B cell (primary cell): ENCODE measurements at regions not wholly inside any gene's neighbourhood (a gene's known extent, or its start where the extent isn't known, plus 50 kb on each side); places are given as distances from the start of the nearest gene placed in this dataset.

Experiments
- ATAC-seq: fragments of 200-7000 bp; cut with Tn5 transposase; one replicate; pipeline ENCODE4 v1.10.0; 2021; ENCODE audit warnings: low read depth, mild to moderate bottlenecking, moderate number of reproducible peaks, moderate library complexity
- CTCF ChIA-PET: fragments of 350-600 bp; sonication (Branson Sonifier 250); formaldehyde crosslinking; loops from one replicate; lab custom pipeline; 2021; ENCODE audit warnings: antibody characterized with exemption, inconsistent platforms; lab: Charles Lee
- POLR2A ChIA-PET: fragments of 350-600 bp; sonication (Branson Sonifier 250); formaldehyde crosslinking; loops from one replicate; lab custom pipeline; 2021; ENCODE audit warnings: antibody characterized with exemption; lab: Charles Lee
- DNase-seq: peaks from one replicate; pipeline ENCODE4 v3.0.0; 2013
- H2AFZ ChIP-seq: 2 replicates; pipeline ENCODE4 v1.6.1; 2012; ENCODE audit warnings: mild to moderate bottlenecking, low read depth, low read length; ENCODE audit not compliant: insufficient read depth, poor library complexity, severe bottlenecking
- H3K27ac ChIP-seq, 2 donors: 1 replicate in 1 of 2; 2 replicates in 1 of 2; pipeline ENCODE4 v1.5.1; 2012 to 2013; ENCODE audit warnings: low read length in 2 of 2, mild to moderate bottlenecking in 2 of 2, moderate library complexity in 1 of 2
- H3K27me3 ChIP-seq, 4 experiments: fragments of 200-600 bp in 1 of 4; sonication (generic) in 1 of 4; replicated peaks in 1 of 4; 1 replicate in 2 of 4; 2 replicates in 2 of 4; pipeline versions ENCODE4 v1.6.1 to v1.7.0; 2013 to 2016; ENCODE audit warnings: low read length in 3 of 4, mild to moderate bottlenecking in 2 of 4, mixed read lengths in 1 of 4, moderate library complexity in 1 of 4; ENCODE audit not compliant: insufficient read depth in 4 of 4, control insufficient read depth in 3 of 4; ENCODE audit errors: control extremely low read depth in 1 of 4
- H3K36me3 ChIP-seq, 2 experiments: replicated peaks in 1 of 2; 1 replicate in 1 of 2; 2 replicates in 1 of 2; pipeline versions ENCODE4 v1.6.1 to v1.7.1; 2013; ENCODE audit warnings: low read length in 1 of 2; ENCODE audit not compliant: insufficient read depth in 2 of 2, control insufficient read depth in 1 of 2; ENCODE audit errors: control extremely low read depth in 1 of 2, extremely low read depth in 1 of 2
- H3K4me1 ChIP-seq, 2 donors: fragments of 200-600 bp in 1 of 2; sonication (generic) in 1 of 2; 1 replicate in 1 of 2; 2 replicates in 1 of 2; pipeline versions ENCODE4 v1.5.1 to v1.6.1; 2013 to 2017; ENCODE audit warnings: low read length in 2 of 2; ENCODE audit not compliant: control insufficient read depth in 2 of 2, insufficient read depth in 2 of 2
- H3K4me2 ChIP-seq: replicated peaks from 2 replicates; pipeline ENCODE3; 2012; ENCODE audit warnings: mild to moderate bottlenecking, low read depth, low read length; ENCODE audit not compliant: poor library complexity, severe bottlenecking
- H3K4me3 ChIP-seq, 5 experiments: fragments of 200-600 bp in 1 of 5; sonication (generic) in 1 of 5; 1 replicate in 3 of 5; 2 replicates in 2 of 5; pipeline versions ENCODE4 v1.5.1 to v1.7.0; 2011 to 2016; ENCODE audit warnings: low read length in 4 of 5, mild to moderate bottlenecking in 4 of 5, low read depth in 2 of 5, control low read depth in 1 of 5, moderate library complexity in 1 of 5; ENCODE audit not compliant: insufficient read depth in 1 of 5; ENCODE audit errors: control extremely low read depth in 1 of 5, extremely low read depth in 1 of 5
- H3K79me2 ChIP-seq: fragments of 200-600 bp; sonication (generic); one replicate; pipeline ENCODE4 v1.6.0; 2016; ENCODE audit warnings: low read length; ENCODE audit not compliant: control insufficient read depth, insufficient read depth
- H3K9ac ChIP-seq: fragments of 200-600 bp; sonication (generic); 2 replicates; pipeline ENCODE4 v1.6.1; 2017; ENCODE audit warnings: mild to moderate bottlenecking, low read length, moderate library complexity
- H3K9me3 ChIP-seq, 3 donors: one replicate each; pipeline versions ENCODE4 v1.6.1 to v1.7.1; 2013; ENCODE audit warnings: low read length in 2 of 3; ENCODE audit not compliant: control insufficient read depth in 2 of 3, insufficient read depth in 1 of 3; ENCODE audit errors: control extremely low read depth in 1 of 3
- H4K20me1 ChIP-seq: 2 replicates; pipeline ENCODE4 v1.6.0; 2012; ENCODE audit warnings: mild to moderate bottlenecking, low read length; ENCODE audit not compliant: insufficient read depth, control insufficient read depth, poor library complexity, severe bottlenecking
- H3K27ac Mint-ChIP-seq: one replicate; pipeline ENCODE4 v1.8.0; 2021; ENCODE audit warnings: mixed read lengths
- H3K27me3 Mint-ChIP-seq: one replicate; pipeline ENCODE4 v1.8.0; 2021; ENCODE audit warnings: mixed read lengths
- H3K4me1 Mint-ChIP-seq: one replicate; pipeline ENCODE4 v1.8.0; 2021; ENCODE audit warnings: mixed read lengths
- H3K4me3 Mint-ChIP-seq: one replicate; pipeline ENCODE4 v1.8.0; 2021; ENCODE audit warnings: mixed read lengths
- H3K9me3 Mint-ChIP-seq: one replicate; pipeline ENCODE4 v1.8.0; 2022; ENCODE audit warnings: mixed read lengths; ENCODE audit not compliant: insufficient read depth
- CTCF ChIP-seq: fragments of 200-600 bp; IDR thresholded peaks from one replicate; pipeline ENCODE4 v1.8.0; 2022; ENCODE audit warnings: antibody characterized with exemption, mild to moderate bottlenecking
- EZH2 ChIP-seq: IDR thresholded peaks from 2 replicates; pipeline ENCODE4 v1.6.1; 2012; ENCODE audit warnings: borderline replicate concordance, low read depth, mild to moderate bottlenecking, moderate library complexity, low read length; ENCODE audit not compliant: insufficient read depth, poor library complexity, severe bottlenecking
- WGBS: methylation state at CpG from one replicate; pipeline ENCODE4 v1.1.5; 2013; ENCODE audit warnings: missing lambda C conversion rate; ENCODE audit not compliant: insufficient coverage; 5-methylcytosine and 5-hydroxymethylcytosine counted together
- intact Hi-C: fragments of 100-400 bp; cut with micrococcal nuclease; formaldehyde crosslinking; loops from one replicate; pipeline ENCODE4 v1.10.0; 2022

- Histone ChIP-seq H2AFZ (no peak overlapping the region), H4K20me1 (no peaks in the 10 kb centered on the region), H3K9me3 (no peaks in the 10 kb centered on the region), H3K36me3 (no peaks in the 10 kb centered on the region), H3K4me3 (no peak overlapping the region), H3K79me2 (no peaks in the 10 kb centered on the region), H3K9ac (no peak overlapping the region), H3K4me2 (no peak overlapping the region), H3K27me3 (no peaks in the 10 kb centered on the region), H3K4me1 (no peaks in the 10 kb centered on the region), H3K27ac (no peak overlapping the region)
- Mint-ChIP-seq H3K27ac (no peak overlapping the region), H3K4me1 (no peaks in the 10 kb centered on the region), H3K27me3 (no peaks in the 10 kb centered on the region), H3K9me3 (no peaks in the 10 kb centered on the region), H3K4me3 (no peak overlapping the region)
- no peak for TF ChIP-seq CTCF
- no peak for TF ChIP-seq EZH2
- no peak for ATAC-seq
- POLR2A ChIA-PET: no interaction called here
- no CpG with 5 or more reads among the region's 6 CpGs for WGBS
- CTCF ChIA-PET: no interaction called here
- DNase-seq: no peak
- intact Hi-C loops: no loop called here
Observed at GRCh38 chr2:23112517-23112916, 272.5 kb upstream of the KLHL29 start.

GRCh38 chr2:23114299-23114698 lies 270.7 kb upstream of the KLHL29 start:
- H3K9ac ChIP-seq: no peak overlapping the region
- H3K4me2 ChIP-seq: no peak overlapping the region
- ATAC-seq (no peak), DNase-seq (no peak)
- H3K36me3 ChIP-seq: no peaks in the 10 kb centered on the region
- ChIA-PET CTCF (no interaction called here), POLR2A (no interaction called here)
- Mint-ChIP-seq H3K9me3 (no peaks in the 10 kb centered on the region), H3K27ac (no peak overlapping the region), H3K27me3 (no peaks in the 10 kb centered on the region), H3K4me1 (no peaks in the 10 kb centered on the region), H3K4me3 (no peak overlapping the region)
- TF ChIP-seq EZH2 (no peak), CTCF (no peak)
- H3K79me2 ChIP-seq: no peaks in the 10 kb centered on the region
- H3K27ac ChIP-seq: no peak overlapping the region
- no peaks in the 10 kb centered on the region for H3K4me1 ChIP-seq
- intact Hi-C loops: no loop called here
- H4K20me1 ChIP-seq: no peaks in the 10 kb centered on the region
- no peaks in the 10 kb centered on the region for H3K9me3 ChIP-seq
- H2AFZ ChIP-seq: no peak overlapping the region
- H3K27me3 ChIP-seq: no peaks in the 10 kb centered on the region
- H3K4me3 ChIP-seq: no peak overlapping the region
- no CpG with 5 or more reads among the region's 1 CpG for WGBS
